Common myeloid progenitor, CD34-positive (primary cell): ENCODE measurements at regions not wholly inside any gene's neighbourhood (a gene's known extent, or its start where the extent isn't known, plus 50 kb on each side); places are given as distances from the start of the nearest gene placed in this dataset.

Experiments used
- CTCF ChIA-PET: fragments of 350-600 bp; sonication (Branson Sonifier 250); formaldehyde crosslinking; loops from one replicate; lab custom pipeline; 2021; ENCODE audit warnings: antibody characterized with exemption; lab: Charles Lee
- POLR2A ChIA-PET: fragments of 350-600 bp; sonication (Branson Sonifier 250); formaldehyde crosslinking; loops from one replicate; lab custom pipeline; 2021; ENCODE audit warnings: antibody characterized with exemption; lab: Charles Lee
- DNase-seq, 3 donors: peaks; one replicate each; pipeline versions ENCODE4 v3.0.0 to v3.0.0-alpha.2; 2013
- H3K27ac ChIP-seq, 2 experiments: 1 replicate in 1 of 2; 2 replicates in 1 of 2; pipeline ENCODE4 v1.7.0; 2013; ENCODE audit warnings: inconsistent platforms in 2 of 2, low read length in 2 of 2, mild to moderate bottlenecking in 2 of 2, low read depth in 1 of 2, moderate library complexity in 1 of 2; ENCODE audit not compliant: severe bottlenecking in 2 of 2, insufficient read depth in 1 of 2, poor library complexity in 1 of 2
- H3K27me3 ChIP-seq, 5 experiments: replicated peaks in 2 of 5; 1 replicate in 3 of 5; 2 replicates in 2 of 5; pipeline versions ENCODE4 v1.6.1 to v1.7.0; 2013; ENCODE audit warnings: low read length in 4 of 5, mild to moderate bottlenecking in 2 of 5, moderate library complexity in 2 of 5, inconsistent platforms in 1 of 5; ENCODE audit not compliant: insufficient read depth in 5 of 5, control insufficient read depth in 4 of 5
- H3K36me3 ChIP-seq, 4 experiments: 1 replicate in 2 of 4; 2 replicates in 2 of 4; pipeline versions ENCODE4 v1.6.1 to v1.7.0; 2013; ENCODE audit warnings: low read length in 3 of 4, control low read depth in 1 of 4, mild to moderate bottlenecking in 1 of 4; ENCODE audit not compliant: control insufficient read depth in 4 of 4, insufficient read depth in 4 of 4
- H3K4me1 ChIP-seq, 4 experiments: 1 replicate in 3 of 4; 2 replicates in 1 of 4; pipeline versions ENCODE4 v1.6.1 to v1.7.1; 2013; ENCODE audit warnings: low read length in 3 of 4, mild to moderate bottlenecking in 3 of 4, control low read depth in 1 of 4, inconsistent platforms in 1 of 4, moderate library complexity in 1 of 4; ENCODE audit not compliant: control insufficient read depth in 4 of 4, insufficient read depth in 4 of 4; ENCODE audit errors: control extremely low read depth in 1 of 4
- H3K4me3 ChIP-seq, 7 experiments: 1 replicate in 4 of 7; 2 replicates in 3 of 7; pipeline versions ENCODE4 v1.5.1 to v1.7.0; 2013; ENCODE audit warnings: mild to moderate bottlenecking in 7 of 7, low read length in 6 of 7, moderate library complexity in 6 of 7, inconsistent platforms in 2 of 7, low read depth in 2 of 7, control low read depth in 1 of 7; ENCODE audit not compliant: insufficient read depth in 4 of 7, control insufficient read depth in 1 of 7; ENCODE audit errors: extremely low read depth in 1 of 7
- H3K9me3 ChIP-seq, 5 experiments: 1 replicate in 4 of 5; 2 replicates in 1 of 5; pipeline versions ENCODE4 v1.6.1 to v1.7.1; 2013; ENCODE audit warnings: low read length in 4 of 5, mild to moderate bottlenecking in 2 of 5, inconsistent platforms in 1 of 5, low read depth in 1 of 5, moderate library complexity in 1 of 5; ENCODE audit not compliant: control insufficient read depth in 4 of 5, insufficient read depth in 2 of 5; ENCODE audit errors: control extremely low read depth in 1 of 5
- WGBS: methylation state at CpG from one replicate; pipeline ENCODE4 v1.1.5; 2013; ENCODE audit not compliant: insufficient coverage; 5-methylcytosine and 5-hydroxymethylcytosine counted together

- ChIA-PET CTCF (no interaction called here), POLR2A (no interaction called here)
- Histone ChIP-seq H3K27ac (no peak overlapping the region), H3K27me3 (no peaks in the 10 kb centered on the region), H3K9me3 (no peaks in the 10 kb centered on the region), H3K4me3 (no peak overlapping the region), H3K36me3 (no peaks in the 10 kb centered on the region), H3K4me1 (no peaks in the 10 kb centered on the region)
- 86% methylated on average over 1 of the region's 1 CpG for WGBS
- no peak for DNase-seq
Observed at GRCh38 chrX:99750721-99751120, 659.4 kb downstream of the PCDH19 start.

GRCh38 chrX:99722094-99722493, 688.0 kb downstream of the PCDH19 start:
- no peak for DNase-seq
- ChIA-PET POLR2A (no interaction called here), CTCF (no interaction called here)
- no peaks in the 10 kb centered on the region for H3K36me3 ChIP-seq
- H3K4me3 ChIP-seq = no peak overlapping the region
- H3K27ac ChIP-seq = no peak overlapping the region
- H3K27me3 ChIP-seq = no peaks in the 10 kb centered on the region
- 77% methylated on average over 3 of the region's 3 CpGs for WGBS
- H3K9me3 ChIP-seq = no peaks in the 10 kb centered on the region
- no peaks in the 10 kb centered on the region for H3K4me1 ChIP-seq

- ChIA-PET CTCF (no interaction called here), POLR2A (no interaction called here)
- 84% methylated on average over 3 of the region's 6 CpGs for WGBS
Observed at GRCh38 chrX:99719140-99719539, 690.9 kb downstream of the PCDH19 start.

DNA sequence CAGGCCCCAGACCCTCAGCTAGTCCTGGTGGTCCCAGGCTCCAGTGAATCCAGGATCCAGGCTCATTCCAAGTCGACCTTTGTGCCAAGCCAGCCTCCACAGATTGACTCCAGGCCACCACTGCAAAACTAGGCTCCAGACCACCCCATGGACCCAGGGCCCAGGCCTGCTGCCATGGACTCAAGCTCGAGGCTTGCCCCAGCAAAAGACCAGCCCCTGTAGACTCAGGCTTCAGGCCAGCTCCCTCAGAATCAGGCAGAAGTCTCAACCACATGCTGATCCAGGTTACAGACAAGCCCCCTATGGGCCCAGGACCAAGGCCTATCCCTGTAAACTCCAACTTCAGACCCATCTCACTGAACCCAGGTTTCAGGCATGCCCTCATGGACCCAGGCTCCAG, 692.4 kb downstream of the PCDH19 start:
- ChIA-PET CTCF (no interaction called here), POLR2A (no interaction called here)
- WGBS = 80% methylated on average over 1 of the region's 2 CpGs
- no peaks in the 10 kb centered on the region for H3K9me3 ChIP-seq
- no peaks in the 10 kb centered on the region for H3K4me1 ChIP-seq
- H3K36me3 ChIP-seq = no peaks in the 10 kb centered on the region
- DNase-seq = no peak
- H3K27ac ChIP-seq = no peak overlapping the region
- H3K4me3 ChIP-seq = no peak overlapping the region
- no peaks in the 10 kb centered on the region for H3K27me3 ChIP-seq

More at GRCh38 chrX:99719140-99719539, 690.9 kb downstream of the PCDH19 start:
- no peaks in the 10 kb centered on the region for H3K4me1 ChIP-seq
- no peaks in the 10 kb centered on the region for H3K27me3 ChIP-seq
- no peak for DNase-seq
- no peaks in the 10 kb centered on the region for H3K36me3 ChIP-seq
- H3K4me3 ChIP-seq = no peak overlapping the region
- H3K9me3 ChIP-seq = no peaks in the 10 kb centered on the region
- no peak overlapping the region for H3K27ac ChIP-seq

- H3K36me3 ChIP-seq = no peaks in the 10 kb centered on the region
- H3K4me3 ChIP-seq = no peak overlapping the region
- no peak for DNase-seq
- no peaks in the 10 kb centered on the region for H3K4me1 ChIP-seq
- 89% methylated on average over 3 of the region's 4 CpGs for WGBS
- no peaks in the 10 kb centered on the region for H3K27me3 ChIP-seq
- ChIA-PET CTCF (no interaction called here), POLR2A (no interaction called here)
- H3K9me3 ChIP-seq = no peaks in the 10 kb centered on the region
- H3K27ac ChIP-seq = no peak overlapping the region
Observed at GRCh38 chrX:99705701-99706100, 704.4 kb downstream of the PCDH19 start.

DNA sequence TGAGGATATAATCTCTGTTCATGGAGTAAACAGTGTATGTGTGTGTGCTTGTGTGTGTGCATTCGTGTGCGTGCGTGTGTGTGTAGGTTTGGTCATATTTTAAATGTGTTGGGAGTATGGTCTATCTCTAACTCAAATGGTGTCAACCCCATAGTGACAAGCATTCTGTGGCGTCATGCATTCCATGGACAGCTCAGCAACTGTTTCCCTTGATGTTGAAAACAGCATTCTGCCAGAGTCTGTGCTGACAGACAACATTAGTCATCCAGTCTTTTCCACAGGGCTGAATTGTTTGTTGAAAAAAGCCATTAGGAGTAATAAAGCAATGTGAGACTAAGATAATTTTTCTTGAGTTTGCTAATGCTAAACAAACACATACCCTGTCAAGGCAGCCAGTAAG, 706.6 kb downstream of the PCDH19 start:
- WGBS = 80% methylated on average over 1 of the region's 4 CpGs
- ChIA-PET CTCF (no interaction called here), POLR2A (no interaction called here)
- Histone ChIP-seq H3K27ac (no peak overlapping the region), H3K27me3 (no peaks in the 10 kb centered on the region), H3K4me1 (no peaks in the 10 kb centered on the region), H3K36me3 (no peaks in the 10 kb centered on the region), H3K4me3 (no peak overlapping the region), H3K9me3 (no peaks in the 10 kb centered on the region)
- no peak for DNase-seq

GRCh38 chrX:99698451-99698850, 711.6 kb downstream of the PCDH19 start:
- ChIA-PET POLR2A (no interaction called here), CTCF (no interaction called here)
- Histone ChIP-seq H3K4me3 (no peak overlapping the region), H3K9me3 (no peaks in the 10 kb centered on the region), H3K4me1 (no peaks in the 10 kb centered on the region), H3K27me3 (no peaks in the 10 kb centered on the region), H3K27ac (no peak overlapping the region), H3K36me3 (no peaks in the 10 kb centered on the region)
- no peak for DNase-seq
- 74% methylated on average over 2 of the region's 2 CpGs for WGBS
